ENCODE measurements at regions not wholly inside any gene's neighbourhood (a gene's known extent, or its start where the extent isn't known, plus 50 kb on each side); places are given as distances from the start of the nearest gene placed in this dataset.

DNA sequence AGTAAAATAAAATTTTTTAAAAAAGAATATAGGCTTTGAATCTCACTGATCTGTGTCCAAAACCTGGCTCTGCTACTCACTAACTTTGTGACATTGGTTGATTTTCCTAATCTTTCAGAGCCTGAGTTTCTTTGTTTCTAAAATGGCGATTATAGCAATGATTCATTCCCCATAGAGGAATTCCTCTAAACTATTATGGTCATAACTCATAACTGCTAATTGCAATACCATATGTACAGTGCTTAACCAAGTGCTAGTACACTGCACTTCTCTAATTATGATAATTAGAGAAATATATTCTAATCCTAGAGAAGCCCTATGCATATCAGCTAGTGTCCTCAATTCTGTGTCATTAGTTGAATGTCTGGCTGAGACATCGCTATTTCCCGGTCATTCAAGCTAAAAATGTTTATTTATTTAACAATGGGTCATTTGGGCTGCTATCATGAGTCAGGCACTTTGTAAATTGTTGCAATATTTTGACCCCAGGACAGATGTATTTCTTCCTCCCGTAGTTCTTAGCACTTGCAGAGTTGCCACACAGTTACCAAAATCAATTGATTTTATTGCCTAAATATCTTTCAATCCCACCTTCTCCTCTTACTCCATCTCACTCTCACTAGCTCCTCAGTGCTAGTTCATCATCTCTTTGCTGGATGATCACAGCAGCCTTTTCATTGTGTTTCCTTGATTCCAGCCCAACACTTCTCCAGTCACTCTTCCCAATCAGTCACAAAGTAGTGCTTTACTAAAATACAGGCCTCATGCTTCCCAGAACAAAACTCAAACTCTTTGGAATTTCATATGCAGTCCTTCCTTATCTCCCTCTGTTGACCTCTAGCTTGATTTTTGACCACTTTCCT, 200.9 kb upstream of the PAPPA start:
- TF ChIP-seq EZH2 (IDR thresholded peaks at IDR 0.05; ENCODE audit: low read length) = no peak
- TF ChIP-seq, protein P1, sequence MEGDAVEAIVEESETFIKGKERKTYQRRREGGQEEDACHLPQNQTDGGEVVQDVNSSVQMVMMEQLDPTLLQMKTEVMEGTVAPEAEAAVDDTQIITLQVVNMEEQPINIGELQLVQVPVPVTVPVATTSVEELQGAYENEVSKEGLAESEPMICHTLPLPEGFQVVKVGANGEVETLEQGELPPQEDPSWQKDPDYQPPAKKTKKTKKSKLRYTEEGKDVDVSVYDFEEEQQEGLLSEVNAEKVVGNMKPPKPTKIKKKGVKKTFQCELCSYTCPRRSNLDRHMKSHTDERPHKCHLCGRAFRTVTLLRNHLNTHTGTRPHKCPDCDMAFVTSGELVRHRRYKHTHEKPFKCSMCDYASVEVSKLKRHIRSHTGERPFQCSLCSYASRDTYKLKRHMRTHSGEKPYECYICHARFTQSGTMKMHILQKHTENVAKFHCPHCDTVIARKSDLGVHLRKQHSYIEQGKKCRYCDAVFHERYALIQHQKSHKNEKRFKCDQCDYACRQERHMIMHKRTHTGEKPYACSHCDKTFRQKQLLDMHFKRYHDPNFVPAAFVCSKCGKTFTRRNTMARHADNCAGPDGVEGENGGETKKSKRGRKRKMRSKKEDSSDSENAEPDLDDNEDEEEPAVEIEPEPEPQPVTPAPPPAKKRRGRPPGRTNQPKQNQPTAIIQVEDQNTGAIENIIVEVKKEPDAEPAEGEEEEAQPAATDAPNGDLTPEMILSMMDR (optimal IDR thresholded peaks at IDR 0.05 in 1 of 3, IDR thresholded peaks at IDR 0.05 in 1 of 3, conservative IDR thresholded peaks at IDR 0.05 in 1 of 3; ENCODE audit: extremely low read depth in 1 of 3, insufficient read depth in 2 of 3, low read length in 3 of 3) = no peak
- no peak for DNase-seq (ENCODE audit: low read depth, low spot score)
- H3K27ac ChIP-seq (ENCODE audit: control insufficient read depth, insufficient read depth, low read length) = no peak overlapping the region
- no peaks in the 10 kb centered on the region for H4K20me1 ChIP-seq (ENCODE audit: control insufficient read depth, extremely low read depth, insufficient read depth, low read length)
- no peaks in the 10 kb centered on the region for H3K9me1 ChIP-seq (ENCODE audit: control insufficient read depth, extremely low read depth, insufficient read depth, low read length)
- H3K4me2 ChIP-seq (ENCODE audit: control insufficient read depth, extremely low read depth, insufficient read depth, low read depth, low read length) = no peak overlapping the region
- FAIRE-seq = no peak
- no peak overlapping the region for H2AFZ ChIP-seq (ENCODE audit: control insufficient read depth, low read length)
- H3K4me3 ChIP-seq (ENCODE audit: control insufficient read depth in 2 of 3, extremely low read depth in 1 of 3, insufficient read depth in 2 of 3, low read depth in 1 of 3, low read length in 3 of 3) = no peak overlapping the region
- H3K4me1 ChIP-seq (ENCODE audit: control insufficient read depth, extremely low read depth, insufficient read depth, low read length) = no peaks in the 10 kb centered on the region
- H3K9ac ChIP-seq (ENCODE audit: control insufficient read depth, extremely low read depth, insufficient read depth, low read length) = no peak overlapping the region
- no peaks in the 10 kb centered on the region for H3K27me3 ChIP-seq (ENCODE audit: control insufficient read depth, extremely low read depth, insufficient read depth, low read length)
- no peaks in the 10 kb centered on the region for H3K36me3 ChIP-seq (ENCODE audit: control insufficient read depth in 2 of 2, extremely low read depth in 1 of 2, insufficient read depth in 2 of 2, low read length in 2 of 2)
- dilution Hi-C loops (cut with MboI; ENCODE audit: extremely low pct_ligation_motif_present, low sequenced_read_pairs) = no loop called here
- H3K9me3 ChIP-seq (ENCODE audit: control insufficient read depth, low read depth, low read length) = no peaks in the 10 kb centered on the region
- H3K79me2 ChIP-seq (ENCODE audit: control insufficient read depth, insufficient read depth, low read length) = no peaks in the 10 kb centered on the region

- no peaks in the 10 kb centered on the region for H3K79me2 ChIP-seq (ENCODE audit: control insufficient read depth, insufficient read depth, low read length)
- H3K9me3 ChIP-seq (ENCODE audit: control insufficient read depth, low read depth, low read length) = no peaks in the 10 kb centered on the region
- no peaks in the 10 kb centered on the region for H3K27me3 ChIP-seq (ENCODE audit: control insufficient read depth, extremely low read depth, insufficient read depth, low read length)
- no peak overlapping the region for H3K27ac ChIP-seq (ENCODE audit: control insufficient read depth, insufficient read depth, low read length)
- no peak overlapping the region for H2AFZ ChIP-seq (ENCODE audit: control insufficient read depth, low read length)
- dilution Hi-C loops (cut with MboI; ENCODE audit: extremely low pct_ligation_motif_present, low sequenced_read_pairs) = no loop called here
- FAIRE-seq (no peak), DNase-seq (ENCODE audit: low read depth, low spot score) (no peak)
- H3K4me2 ChIP-seq (ENCODE audit: control insufficient read depth, extremely low read depth, insufficient read depth, low read depth, low read length) = no peak overlapping the region
- H3K4me1 ChIP-seq (ENCODE audit: control insufficient read depth, extremely low read depth, insufficient read depth, low read length) = no peaks in the 10 kb centered on the region
- H3K9ac ChIP-seq (ENCODE audit: control insufficient read depth, extremely low read depth, insufficient read depth, low read length) = no peak overlapping the region
- H4K20me1 ChIP-seq (ENCODE audit: control insufficient read depth, extremely low read depth, insufficient read depth, low read length) = no peaks in the 10 kb centered on the region
- H3K9me1 ChIP-seq (ENCODE audit: control insufficient read depth, extremely low read depth, insufficient read depth, low read length) = no peaks in the 10 kb centered on the region
- no peaks in the 10 kb centered on the region for H3K36me3 ChIP-seq (ENCODE audit: control insufficient read depth in 2 of 2, extremely low read depth in 1 of 2, insufficient read depth in 2 of 2, low read length in 2 of 2)
- TF ChIP-seq EZH2 (IDR thresholded peaks at IDR 0.05; ENCODE audit: low read length) = no peak
- TF ChIP-seq, protein P1 (optimal IDR thresholded peaks at IDR 0.05 in 1 of 3, IDR thresholded peaks at IDR 0.05 in 1 of 3, conservative IDR thresholded peaks at IDR 0.05 in 1 of 3; ENCODE audit: extremely low read depth in 1 of 3, insufficient read depth in 2 of 3, low read length in 3 of 3) = no peak
- H3K4me3 ChIP-seq (ENCODE audit: control insufficient read depth in 2 of 3, extremely low read depth in 1 of 3, insufficient read depth in 2 of 3, low read depth in 1 of 3, low read length in 3 of 3) = no peak overlapping the region
These were observed 197.2 kb upstream of the PAPPA start for GRCh38 chr9:115956371-115956770.
